Gastroesophageal sphincter (tissue), 4 donors: ENCODE measurements at regions not wholly inside any gene's neighbourhood (a gene's known extent, or its start where the extent isn't known, plus 50 kb on each side); places are given as distances from the start of the nearest gene placed in this dataset.
A peak's percentile ranks its signal among the peaks of the same experiment; 100 is the strongest.
"Not testable (repeated sequence)": the region's sequence is repeated elsewhere in the genome, so short reads cannot be mapped to it uniquely, and the experiment has no call there.

Source experiments
- ATAC-seq: fragments of 150-250 bp; one replicate; pipeline ENCODE4 v1.9.1; 2016; ENCODE audit warnings: mild to moderate bottlenecking, moderate library complexity
- H3K27ac ChIP-seq, 4 donors: fragments of 200-600 bp; sonication (generic) in 3 of 4; 1 replicate in 3 of 4; 2 replicates in 1 of 4; pipeline ENCODE4 v1.5.1; 2016 to 2019
- H3K27me3 ChIP-seq: fragments of 200-600 bp; sonication (generic); one replicate; pipeline ENCODE4 v1.5.1; 2019
- H3K36me3 ChIP-seq, 2 donors: fragments of 200-600 bp; sonication (generic); one replicate each; pipeline ENCODE4 v1.5.1; 2019; ENCODE audit warnings: control low read depth in 1 of 2
- H3K4me1 ChIP-seq, 3 donors: fragments of 200-600 bp; sonication (generic); 1 replicate in 2 of 3; 2 replicates in 1 of 3; pipeline ENCODE4 v1.5.1; 2016 to 2019; ENCODE audit warnings: control low read depth in 2 of 3
- H3K4me3 ChIP-seq, 2 donors: fragments of 200-600 bp; sonication (generic); one replicate each; pipeline ENCODE4 v1.5.1; 2019; ENCODE audit warnings: mild to moderate bottlenecking in 1 of 2, moderate library complexity in 1 of 2
- H3K9me3 ChIP-seq, 3 donors: fragments of 200-600 bp; sonication (generic); one replicate each; pipeline ENCODE4 v1.5.1; 2017 to 2019; ENCODE audit warnings: control low read depth in 2 of 3
- EP300 ChIP-seq: sonication (generic); formaldehyde crosslinking; IDR thresholded peaks from one replicate; pipeline ENCODE4 v1.6.1; 2017; ENCODE audit warnings: antibody characterized with exemption, mild to moderate bottlenecking
- POLR2A ChIP-seq, 2 donors: fragments of 450-650 bp; IDR thresholded peaks; one replicate each; pipeline ENCODE4 v1.6.1; 2017; ENCODE audit warnings: antibody characterized with exemption in 2 of 2, mild to moderate bottlenecking in 2 of 2, moderate library complexity in 1 of 2
- POLR2AphosphoS5 ChIP-seq: sonication (generic); formaldehyde crosslinking; IDR thresholded peaks from one replicate; pipeline ENCODE4 v1.6.1; 2017; ENCODE audit warnings: antibody characterized with exemption
- WGBS, 2 donors: methylation state at CpG; one replicate each; pipeline ENCODE4 v1.1.5; 2018; ENCODE audit warnings: low coverage in 1 of 2; 5-methylcytosine and 5-hydroxymethylcytosine counted together
- TF ChIP-seq, protein P1 (sequence below), 4 experiments: fragments of 200-600 bp in 2 of 4; fragments of 450-650 bp in 2 of 4; sonication (generic) in 1 of 4; IDR thresholded peaks; one replicate each; pipeline ENCODE4 v1.5.1; 2017 to 2019; ENCODE audit warnings: antibody characterized with exemption in 4 of 4, mild to moderate bottlenecking in 2 of 4, moderate library complexity in 2 of 4

DNA sequence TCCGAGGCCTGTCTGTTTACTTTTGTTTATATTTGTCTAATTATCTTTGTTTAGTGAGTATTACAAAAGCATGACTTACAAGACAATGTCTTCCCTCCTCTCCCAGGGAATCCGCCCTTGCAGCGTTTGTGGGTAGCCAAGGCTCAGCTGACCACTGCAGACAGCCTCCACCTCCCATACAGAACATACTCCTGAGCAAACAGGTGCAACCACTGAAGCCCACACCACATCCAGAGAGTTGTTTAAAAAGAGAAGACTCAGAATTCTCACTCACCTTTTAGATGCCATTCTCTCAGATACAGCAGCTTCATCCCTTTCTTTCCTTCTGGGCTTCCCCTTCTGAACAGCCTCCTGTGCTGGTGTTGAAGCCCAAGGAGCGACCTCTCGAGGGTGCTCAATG lies 103.5 kb upstream of the TMPRSS2 start:
- ATAC-seq = no peak
- no peak for TF ChIP-seq POLR2AphosphoS5
- TF ChIP-seq POLR2A (IDR thresholded peaks at IDR 0.05) = no peak
- no peak for TF ChIP-seq EP300
- TF ChIP-seq, protein P1, sequence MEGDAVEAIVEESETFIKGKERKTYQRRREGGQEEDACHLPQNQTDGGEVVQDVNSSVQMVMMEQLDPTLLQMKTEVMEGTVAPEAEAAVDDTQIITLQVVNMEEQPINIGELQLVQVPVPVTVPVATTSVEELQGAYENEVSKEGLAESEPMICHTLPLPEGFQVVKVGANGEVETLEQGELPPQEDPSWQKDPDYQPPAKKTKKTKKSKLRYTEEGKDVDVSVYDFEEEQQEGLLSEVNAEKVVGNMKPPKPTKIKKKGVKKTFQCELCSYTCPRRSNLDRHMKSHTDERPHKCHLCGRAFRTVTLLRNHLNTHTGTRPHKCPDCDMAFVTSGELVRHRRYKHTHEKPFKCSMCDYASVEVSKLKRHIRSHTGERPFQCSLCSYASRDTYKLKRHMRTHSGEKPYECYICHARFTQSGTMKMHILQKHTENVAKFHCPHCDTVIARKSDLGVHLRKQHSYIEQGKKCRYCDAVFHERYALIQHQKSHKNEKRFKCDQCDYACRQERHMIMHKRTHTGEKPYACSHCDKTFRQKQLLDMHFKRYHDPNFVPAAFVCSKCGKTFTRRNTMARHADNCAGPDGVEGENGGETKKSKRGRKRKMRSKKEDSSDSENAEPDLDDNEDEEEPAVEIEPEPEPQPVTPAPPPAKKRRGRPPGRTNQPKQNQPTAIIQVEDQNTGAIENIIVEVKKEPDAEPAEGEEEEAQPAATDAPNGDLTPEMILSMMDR (IDR thresholded peaks at IDR 0.05) = no peak
- H3K36me3 ChIP-seq = no peaks in the 10 kb centered on the region
- 70 to 83% methylated on average over 3 of the region's 5 CpGs for WGBS, 2 donors
- H3K9me3 ChIP-seq = no peaks in the 10 kb centered on the region
- peaks cover 0 to 38% (median 26%) of the 10 kb centered on the region in 3 donors for H3K4me1 ChIP-seq
- no peak overlapping the region for H3K4me3 ChIP-seq
- peak overlapping the region in 1 of 4 donors; percentile 67 for H3K27ac ChIP-seq
- H3K27me3 ChIP-seq = peaks cover 17% of the 10 kb centered on the region

DNA sequence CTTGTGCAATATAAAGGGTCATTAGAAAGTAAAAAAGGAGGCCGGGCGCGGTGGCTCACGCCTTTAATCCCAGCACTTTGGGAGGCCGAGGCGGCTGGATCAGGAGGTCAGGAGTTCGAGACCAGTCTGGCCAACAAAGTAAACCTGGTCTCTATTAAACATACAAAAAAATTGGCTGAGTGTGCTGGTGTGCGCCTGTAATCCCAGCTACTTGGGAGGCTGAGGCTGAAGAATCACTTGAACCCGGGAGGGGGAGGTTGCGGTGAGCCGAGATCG lies 102.8 kb upstream of the TMPRSS2 start:
- 80 to 88% methylated on average over 1 to 12 of the region's 12 CpGs for WGBS, 2 donors
- H3K4me3 ChIP-seq, H3K36me3 ChIP-seq, H3K27ac ChIP-seq, ATAC-seq, H3K9me3 ChIP-seq: not testable (repeated sequence)
- Histone ChIP-seq H3K27me3 (peaks cover 19% of the 10 kb centered on the region), H3K4me1 (peaks cover 0 to 31% (median 19%) of the 10 kb centered on the region in 3 donors)

DNA sequence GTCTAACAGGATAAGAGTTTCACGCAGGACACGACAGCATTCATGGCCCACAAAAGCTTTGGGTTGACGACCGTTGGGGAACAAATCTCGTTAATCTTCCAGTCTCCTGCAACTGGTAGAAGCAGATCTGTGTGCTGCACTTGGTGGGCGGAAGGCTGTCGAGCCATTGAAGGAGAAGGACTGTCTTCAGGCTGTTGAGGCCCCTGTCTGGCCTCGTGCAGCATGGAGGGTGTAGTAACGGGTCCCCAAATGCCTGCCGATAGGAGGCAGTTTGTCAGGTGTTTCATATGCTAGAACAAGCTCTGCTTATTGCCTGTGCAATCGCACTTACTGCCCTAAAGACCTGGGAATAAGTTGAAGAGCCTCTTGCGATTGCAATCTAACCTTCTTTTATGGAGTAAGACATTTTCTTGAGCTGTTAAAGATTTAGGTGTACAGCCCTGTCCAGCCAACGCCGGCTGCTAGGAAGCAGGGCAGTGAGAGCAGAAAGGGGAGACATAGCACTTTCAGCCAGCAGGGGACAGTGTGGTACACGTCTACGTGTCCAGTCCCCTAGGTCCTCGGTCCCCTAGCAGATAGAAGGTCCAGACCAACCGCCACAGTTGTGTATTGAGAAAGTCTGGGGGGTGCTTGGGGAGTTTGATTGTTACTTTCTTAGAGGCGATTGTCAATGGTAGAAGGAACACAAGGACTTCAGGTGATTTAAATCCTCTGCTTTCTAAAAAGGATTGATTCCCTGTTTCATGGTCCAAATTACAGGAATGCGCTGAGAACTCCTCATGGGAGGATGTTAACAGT lies 102.3 kb upstream of the TMPRSS2 start:
- WGBS, 2 donors = 44 to 80% methylated on average over 1 to 9 of the region's 20 CpGs
- H3K9me3 ChIP-seq = no peaks in the 10 kb centered on the region
- no peak for ATAC-seq
- TF ChIP-seq, protein P1 (IDR thresholded peaks at IDR 0.05) = peak in 3 of 4 experiments; percentile 55 to 77 (median 69)
- no peak for TF ChIP-seq EP300
- peaks cover 0 to 26% (median 14%) of the 10 kb centered on the region in 3 donors for H3K4me1 ChIP-seq
- peaks cover 24% of the 10 kb centered on the region for H3K27me3 ChIP-seq
- H3K27ac ChIP-seq = no peak overlapping the region
- no peak overlapping the region for H3K4me3 ChIP-seq
- H3K36me3 ChIP-seq = no peaks in the 10 kb centered on the region

DNA sequence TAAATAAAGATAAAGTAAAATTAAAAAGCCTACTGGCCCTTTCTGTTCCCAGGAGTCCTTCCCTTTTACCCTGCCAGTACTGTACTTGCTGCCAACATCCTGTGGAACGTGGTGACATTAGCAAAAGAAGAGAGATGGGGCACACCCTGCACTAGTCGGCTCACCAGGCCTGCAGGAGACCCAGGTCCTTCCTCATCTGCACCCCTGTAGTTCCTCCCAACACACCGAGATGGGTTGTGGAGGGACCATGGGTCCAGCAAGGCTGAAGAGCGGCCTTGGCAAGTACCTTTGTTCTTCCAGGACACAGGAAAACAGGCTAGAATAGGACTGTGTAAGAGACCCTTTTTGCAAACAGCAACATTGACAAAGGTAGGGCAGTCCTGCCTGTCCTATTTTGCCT lies 98.7 kb upstream of the TMPRSS2 start:
- ATAC-seq = no peak
- TF ChIP-seq, protein P1 (IDR thresholded peaks at IDR 0.05) = no peak
- no peak for TF ChIP-seq POLR2A (IDR thresholded peaks at IDR 0.05)
- no peak for TF ChIP-seq EP300
- TF ChIP-seq POLR2AphosphoS5 = no peak
- H3K36me3 ChIP-seq = no peaks in the 10 kb centered on the region
- H3K9me3 ChIP-seq = no peaks in the 10 kb centered on the region
- no peak overlapping the region for H3K4me3 ChIP-seq
- peaks cover 0 to 5% (median 0%) of the 10 kb centered on the region in 3 donors for H3K4me1 ChIP-seq
- H3K27ac ChIP-seq = no peak overlapping the region
- WGBS, 2 donors = 83 to 90% methylated on average over 2 to 4 of the region's 4 CpGs
- peaks cover 38% of the 10 kb centered on the region for H3K27me3 ChIP-seq

DNA sequence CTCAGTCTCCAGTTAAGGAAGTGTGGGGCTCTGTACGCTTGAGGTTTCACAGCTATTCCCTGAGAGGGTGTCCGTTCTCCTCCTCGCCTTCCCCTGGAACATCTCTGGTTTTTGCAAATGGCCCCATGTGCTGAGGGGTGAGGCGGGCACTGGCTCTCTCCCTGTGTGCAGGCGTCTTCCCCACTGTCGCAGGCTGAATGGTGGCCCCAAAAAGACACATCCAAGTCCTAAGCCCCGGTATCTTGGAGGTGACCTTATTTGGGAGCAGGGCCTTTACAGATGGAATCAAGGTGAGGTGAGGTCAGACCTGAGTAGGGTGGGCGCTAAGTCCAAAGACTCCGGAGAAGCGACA lies 98.0 kb upstream of the TMPRSS2 start:
- Histone ChIP-seq H3K36me3 (no peaks in the 10 kb centered on the region), H3K27ac (no peak overlapping the region), H3K4me3 (no peak overlapping the region), H3K27me3 (peaks cover 38% of the 10 kb centered on the region), H3K9me3 (no peaks in the 10 kb centered on the region), H3K4me1 (peaks cover 0 to 13% (median 0%) of the 10 kb centered on the region in 3 donors)
- TF ChIP-seq POLR2AphosphoS5 = no peak
- TF ChIP-seq POLR2A (IDR thresholded peaks at IDR 0.05) = no peak
- TF ChIP-seq, protein P1 (IDR thresholded peaks at IDR 0.05) = no peak
- TF ChIP-seq EP300 = no peak
- WGBS, 2 donors = 83 to 94% methylated on average over 1 to 3 of the region's 10 CpGs
- no peak for ATAC-seq
